Esophagus squamous epithelium (tissue), 4 donors: ENCODE measurements at regions not wholly inside any gene's neighbourhood (a gene's known extent, or its start where the extent isn't known, plus 50 kb on each side); places are given as distances from the start of the nearest gene placed in this dataset.

Source experiments
- POLR2A ChIP-seq, 4 donors: fragments of 450-650 bp; IDR thresholded peaks; one replicate each; pipeline ENCODE4 v1.6.1; 2017; ENCODE audit warnings: antibody characterized with exemption in 4 of 4, mild to moderate bottlenecking in 4 of 4, moderate library complexity in 3 of 4
- TF ChIP-seq, protein P1 (sequence below), 6 experiments: fragments of 450-650 bp in 4 of 6; fragments of 200-600 bp in 2 of 6; sonication (generic) in 2 of 6; IDR thresholded peaks; one replicate each; pipeline ENCODE4 v1.5.1; 2016 to 2019; ENCODE audit warnings: antibody characterized with exemption in 6 of 6, mild to moderate bottlenecking in 4 of 6, moderate library complexity in 4 of 6

DNA sequence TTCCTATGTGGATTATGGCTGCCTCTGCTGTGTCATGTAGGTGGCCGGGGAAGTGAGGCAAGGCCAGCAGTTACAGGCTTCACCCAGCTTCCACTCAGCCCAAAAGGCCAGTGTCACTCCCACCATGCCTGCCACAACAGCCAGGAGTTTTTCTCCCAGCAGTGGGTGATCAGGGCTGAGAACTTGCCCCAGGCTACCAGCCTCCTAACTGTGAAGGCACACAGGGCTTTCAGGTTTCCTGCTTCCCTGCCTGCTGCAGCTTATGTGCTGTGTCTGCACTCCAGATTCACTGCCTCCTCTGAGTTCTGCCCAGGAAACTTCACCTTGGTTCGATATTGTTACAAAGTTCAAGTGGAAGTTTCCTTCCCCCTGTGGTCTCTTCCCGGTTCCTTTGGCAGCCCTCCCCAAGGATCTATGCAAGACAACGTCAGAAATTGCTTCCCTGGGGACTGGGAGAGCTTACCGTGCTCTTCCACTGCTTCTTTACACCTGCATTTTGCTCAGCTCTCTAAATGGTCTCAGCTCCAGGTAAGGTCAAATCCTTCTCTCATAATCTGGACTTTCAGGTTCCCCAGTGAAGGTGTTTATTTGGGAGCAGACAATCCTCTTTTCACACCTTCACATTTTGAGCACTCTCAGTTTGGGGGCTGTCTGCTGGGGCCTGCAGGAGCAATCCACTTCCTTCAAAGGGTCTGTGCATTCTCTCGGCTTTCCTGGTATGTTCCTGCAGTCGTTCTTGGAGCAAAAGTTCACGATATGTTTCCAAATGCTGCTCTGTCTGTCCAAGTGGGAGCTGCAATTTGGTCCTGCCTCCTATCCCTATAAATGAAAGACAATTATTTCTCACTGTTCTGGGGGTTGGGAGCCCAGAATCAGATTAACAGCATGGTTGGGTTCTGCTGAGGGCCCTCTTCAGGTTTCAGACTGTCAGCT lies 1730.1 kb upstream of the PRR20A start:
- TF ChIP-seq POLR2A (IDR thresholded peaks at IDR 0.05): no peak
- TF ChIP-seq, protein P1, sequence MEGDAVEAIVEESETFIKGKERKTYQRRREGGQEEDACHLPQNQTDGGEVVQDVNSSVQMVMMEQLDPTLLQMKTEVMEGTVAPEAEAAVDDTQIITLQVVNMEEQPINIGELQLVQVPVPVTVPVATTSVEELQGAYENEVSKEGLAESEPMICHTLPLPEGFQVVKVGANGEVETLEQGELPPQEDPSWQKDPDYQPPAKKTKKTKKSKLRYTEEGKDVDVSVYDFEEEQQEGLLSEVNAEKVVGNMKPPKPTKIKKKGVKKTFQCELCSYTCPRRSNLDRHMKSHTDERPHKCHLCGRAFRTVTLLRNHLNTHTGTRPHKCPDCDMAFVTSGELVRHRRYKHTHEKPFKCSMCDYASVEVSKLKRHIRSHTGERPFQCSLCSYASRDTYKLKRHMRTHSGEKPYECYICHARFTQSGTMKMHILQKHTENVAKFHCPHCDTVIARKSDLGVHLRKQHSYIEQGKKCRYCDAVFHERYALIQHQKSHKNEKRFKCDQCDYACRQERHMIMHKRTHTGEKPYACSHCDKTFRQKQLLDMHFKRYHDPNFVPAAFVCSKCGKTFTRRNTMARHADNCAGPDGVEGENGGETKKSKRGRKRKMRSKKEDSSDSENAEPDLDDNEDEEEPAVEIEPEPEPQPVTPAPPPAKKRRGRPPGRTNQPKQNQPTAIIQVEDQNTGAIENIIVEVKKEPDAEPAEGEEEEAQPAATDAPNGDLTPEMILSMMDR (IDR thresholded peaks at IDR 0.05): no peak
